ENCODE measurements at regions not wholly inside any gene's neighbourhood (a gene's known extent, or its start where the extent isn't known, plus 50 kb on each side); places are given as distances from the start of the nearest gene placed in this dataset.

DNA sequence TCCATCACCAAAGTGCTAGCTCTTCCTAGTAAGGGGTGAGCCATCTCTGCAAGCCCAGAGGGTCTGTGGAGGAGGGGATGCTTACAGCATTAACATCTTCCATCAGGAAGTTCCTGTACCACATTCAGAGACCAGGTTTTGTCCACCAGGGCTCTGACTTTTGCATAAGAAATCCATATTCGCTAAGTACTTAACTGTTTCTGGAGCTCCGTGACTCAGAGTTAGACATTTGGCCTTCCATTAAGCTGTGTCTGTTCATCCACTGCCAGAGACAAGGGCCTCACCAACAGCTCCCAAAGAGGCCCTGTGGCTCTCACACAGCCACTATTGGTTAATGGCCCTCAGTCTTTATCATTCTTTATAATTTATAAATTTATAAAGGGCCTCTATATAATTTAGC, 144.6 kb downstream of the ADAMTS15 start:
- Histone ChIP-seq H3K4me1 (ENCODE audit: insufficient read depth, low read length) (no peaks in the 10 kb centered on the region), H4K20me1 (ENCODE audit: control insufficient read depth, insufficient read depth, insufficient read length) (no peaks in the 10 kb centered on the region), H3K18ac (ENCODE audit: insufficient read length, low read depth, low read length) (no peak overlapping the region), H3K9me3 (ENCODE audit: control insufficient read depth, low read depth, low read length) (no peaks in the 10 kb centered on the region), H2BK12ac (ENCODE audit: insufficient read length, low read depth, low read length) (no peak overlapping the region), H2BK120ac (ENCODE audit: low read depth, low read length, poor library complexity, severe bottlenecking) (no peak overlapping the region), H3K56ac (ENCODE audit: insufficient read length, low read depth, low read length) (no peak overlapping the region), H4K8ac (replicated peaks; ENCODE audit: insufficient read length, low read depth, low read length) (no peak overlapping the region), H3K9ac (ENCODE audit: extremely low read depth, insufficient read length, low read length) (no peak overlapping the region), H3K27me3 (ENCODE audit: insufficient read depth, low read length) (no peaks in the 10 kb centered on the region), H3T11ph (ENCODE audit: low read length) (no peak overlapping the region), H2BK20ac (ENCODE audit: low read depth, low read length, poor library complexity, severe bottlenecking) (no peak overlapping the region), H3K23ac (ENCODE audit: insufficient read length, low read depth, low read length) (no peak overlapping the region), H3K4me2 (ENCODE audit: insufficient read depth, insufficient read length, low read length) (no peak overlapping the region), H2BK15ac (ENCODE audit: low read depth, low read length) (no peak overlapping the region), H4K91ac (ENCODE audit: insufficient read length, low read depth, low read length) (no peak overlapping the region), H2BK5ac (ENCODE audit: insufficient read length, low read length) (no peak overlapping the region), H3K14ac (ENCODE audit: insufficient read depth, low read length) (no peak overlapping the region), H2AK5ac (ENCODE audit: insufficient read length, low read length) (no peak overlapping the region), H3K79me2 (ENCODE audit: insufficient read depth, low read length) (no peaks in the 10 kb centered on the region), H3K4ac (ENCODE audit: low read depth, low read length) (no peak overlapping the region), H3K23me2 (ENCODE audit: insufficient read length, low read depth, low read length, poor library complexity, severe bottlenecking) (no peaks in the 10 kb centered on the region), H3K79me1 (ENCODE audit: insufficient read depth, low read depth, low read length, poor library complexity, severe bottlenecking) (no peaks in the 10 kb centered on the region), H2AFZ (ENCODE audit: low read length) (no peak overlapping the region), H4K5ac (ENCODE audit: insufficient read length, low read depth, low read length) (no peak overlapping the region), H3K27ac (ENCODE audit: insufficient read length, low read depth, low read length) (no peak overlapping the region)
- TF ChIP-seq, protein P1, sequence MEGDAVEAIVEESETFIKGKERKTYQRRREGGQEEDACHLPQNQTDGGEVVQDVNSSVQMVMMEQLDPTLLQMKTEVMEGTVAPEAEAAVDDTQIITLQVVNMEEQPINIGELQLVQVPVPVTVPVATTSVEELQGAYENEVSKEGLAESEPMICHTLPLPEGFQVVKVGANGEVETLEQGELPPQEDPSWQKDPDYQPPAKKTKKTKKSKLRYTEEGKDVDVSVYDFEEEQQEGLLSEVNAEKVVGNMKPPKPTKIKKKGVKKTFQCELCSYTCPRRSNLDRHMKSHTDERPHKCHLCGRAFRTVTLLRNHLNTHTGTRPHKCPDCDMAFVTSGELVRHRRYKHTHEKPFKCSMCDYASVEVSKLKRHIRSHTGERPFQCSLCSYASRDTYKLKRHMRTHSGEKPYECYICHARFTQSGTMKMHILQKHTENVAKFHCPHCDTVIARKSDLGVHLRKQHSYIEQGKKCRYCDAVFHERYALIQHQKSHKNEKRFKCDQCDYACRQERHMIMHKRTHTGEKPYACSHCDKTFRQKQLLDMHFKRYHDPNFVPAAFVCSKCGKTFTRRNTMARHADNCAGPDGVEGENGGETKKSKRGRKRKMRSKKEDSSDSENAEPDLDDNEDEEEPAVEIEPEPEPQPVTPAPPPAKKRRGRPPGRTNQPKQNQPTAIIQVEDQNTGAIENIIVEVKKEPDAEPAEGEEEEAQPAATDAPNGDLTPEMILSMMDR (conservative IDR thresholded peaks at IDR 0.05): no peak
- no peak overlapping the region for H3K4me3 Mint-ChIP-seq
- no peak for DNase-seq
- WGBS (ENCODE audit: extremely low coverage, insufficient read length, low lambda C conversion rate): no CpG with 5 or more reads among the region's 2 CpGs
- H3K27ac Mint-ChIP-seq: no peak overlapping the region
- H3K27me3 Mint-ChIP-seq (ENCODE audit: low read depth): no peaks in the 10 kb centered on the region
- no peaks in the 10 kb centered on the region for H3K36me3 Mint-ChIP-seq (ENCODE audit: insufficient read depth in 1 of 3, low read depth in 3 of 3)
- no peaks in the 10 kb centered on the region for H3K9me3 Mint-ChIP-seq
- H3K4me1 Mint-ChIP-seq: no peaks in the 10 kb centered on the region; a peak in 1 of 4 replicates

Data from H9 (cell line).